Retina (tissue), 1 donor: ENCODE measurements at regions not wholly inside any gene's neighbourhood (a gene's known extent, or its start where the extent isn't known, plus 50 kb on each side); places are given as distances from the start of the nearest gene placed in this dataset.
"Not testable (repeated sequence)": the region's sequence is repeated elsewhere in the genome, so short reads cannot be mapped to it uniquely, and the experiment has no call there.

Experiments used
- DNase-seq: peaks from one replicate; pipeline ENCODE4 v3.0.0-alpha.2; 2016

- no peak for DNase-seq
Observed at GRCh38 chr2:146997488-146997887, 847.3 kb upstream of the ACVR2A start.

DNA sequence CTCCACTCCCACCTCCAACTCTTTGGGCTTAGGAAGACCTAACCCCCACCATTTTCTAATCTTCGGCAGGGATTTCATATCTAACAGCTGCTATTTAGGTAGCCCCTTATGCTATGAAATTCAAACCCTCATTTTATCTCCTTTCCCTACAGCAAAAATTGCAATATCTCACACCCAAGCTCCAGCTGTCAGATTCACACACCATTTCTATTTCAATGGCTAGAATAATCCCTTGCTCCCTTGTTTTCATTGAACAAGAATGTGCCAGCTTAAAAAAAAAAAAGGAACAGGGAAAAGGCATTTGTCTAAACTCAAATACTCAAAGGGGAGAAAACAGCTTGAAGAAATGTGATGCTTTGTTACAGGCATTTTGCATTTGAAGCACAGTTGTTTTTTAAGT lies 850.6 kb upstream of the ACVR2A start:
- DNase-seq, result no peak

- DNase-seq, result no peak
Observed at GRCh38 chr2:146992466-146992865, 852.4 kb upstream of the ACVR2A start.

DNA sequence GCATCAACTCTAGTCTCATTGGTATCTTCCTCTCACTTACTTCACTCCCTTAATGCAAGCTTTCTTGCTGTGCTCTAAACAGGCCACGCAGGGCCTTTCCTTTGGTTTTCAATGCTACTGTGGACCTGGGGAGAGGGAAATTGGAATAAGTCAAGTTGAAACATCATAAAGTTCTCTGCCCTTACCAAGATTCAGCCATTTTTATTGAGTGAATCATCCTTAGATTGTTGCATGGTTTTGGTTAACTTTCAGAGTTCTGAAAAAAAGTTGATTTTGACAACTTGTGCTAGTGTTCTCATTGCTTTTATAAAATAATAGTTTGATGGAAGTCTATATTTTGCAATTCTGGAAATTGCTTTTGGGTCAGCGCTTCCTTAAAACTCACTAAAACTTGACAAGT lies 852.8 kb upstream of the ACVR2A start:
- no peak for DNase-seq

GRCh38 chr2:146990311-146991054 lies 854.3 kb upstream of the ACVR2A start:
- DNase-seq, result no peak

DNA sequence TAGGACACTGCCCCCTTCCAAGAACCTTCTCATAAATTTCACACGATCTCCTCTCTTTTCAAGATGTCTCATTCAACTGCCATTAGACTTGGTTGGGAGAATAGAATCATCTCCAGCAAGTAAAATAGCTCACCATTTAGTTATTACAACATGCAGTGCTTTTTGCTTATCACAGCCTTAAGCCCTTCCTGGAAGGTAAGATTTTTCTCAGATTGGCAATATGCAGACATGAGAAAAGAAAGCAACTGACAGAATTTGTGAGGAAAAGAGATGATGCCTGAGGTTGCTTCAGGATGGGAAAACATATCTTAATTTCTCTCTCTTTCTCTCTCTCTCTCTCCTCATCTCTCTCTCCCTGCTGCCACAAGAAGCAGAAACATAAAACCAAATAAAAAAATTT lies 855.1 kb upstream of the ACVR2A start:
- no peak for DNase-seq

DNA sequence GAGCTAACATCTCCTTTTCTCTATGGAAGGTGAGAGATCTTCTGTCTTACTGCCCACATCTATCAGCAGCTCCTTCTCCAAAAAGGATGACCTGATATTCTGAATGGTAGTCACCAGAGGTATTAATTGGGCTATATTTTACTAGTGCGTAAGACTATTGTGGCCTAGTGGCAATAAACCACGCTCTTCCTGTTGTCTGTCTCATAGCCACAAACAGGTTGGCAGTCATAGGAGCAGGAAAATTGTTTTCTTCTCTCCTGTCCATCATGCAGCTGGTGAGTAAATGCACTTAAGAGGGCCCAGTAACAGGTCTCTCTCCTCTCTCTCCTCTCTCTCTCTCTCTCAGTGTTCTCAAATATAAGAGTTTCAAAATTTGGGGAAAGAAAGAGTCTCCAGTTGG lies 856.8 kb upstream of the ACVR2A start:
- DNase-seq, result no peak

- DNase-seq, result no peak
Observed at GRCh38 chr2:146986161-146986560, 858.7 kb upstream of the ACVR2A start.

DNA sequence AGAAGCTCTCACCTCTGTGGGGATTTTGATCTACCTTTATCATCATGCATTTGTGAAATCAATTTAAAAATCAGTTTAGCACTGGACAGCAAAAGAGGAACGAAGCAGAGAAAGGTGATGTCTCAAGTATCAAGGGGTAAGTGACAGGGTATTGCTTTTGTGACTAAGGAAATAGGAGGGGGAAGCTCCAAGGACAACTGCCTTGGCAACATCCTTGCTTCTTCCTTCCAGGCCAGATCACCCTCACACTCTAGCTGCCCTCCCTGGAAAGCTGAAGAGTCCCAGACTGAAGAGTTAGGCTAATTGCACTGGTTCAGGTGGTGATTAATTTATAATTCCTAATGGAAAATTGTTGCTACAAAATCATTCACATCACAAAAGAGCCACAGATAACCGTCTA lies 859.1 kb upstream of the ACVR2A start:
- DNase-seq, result no peak

DNA sequence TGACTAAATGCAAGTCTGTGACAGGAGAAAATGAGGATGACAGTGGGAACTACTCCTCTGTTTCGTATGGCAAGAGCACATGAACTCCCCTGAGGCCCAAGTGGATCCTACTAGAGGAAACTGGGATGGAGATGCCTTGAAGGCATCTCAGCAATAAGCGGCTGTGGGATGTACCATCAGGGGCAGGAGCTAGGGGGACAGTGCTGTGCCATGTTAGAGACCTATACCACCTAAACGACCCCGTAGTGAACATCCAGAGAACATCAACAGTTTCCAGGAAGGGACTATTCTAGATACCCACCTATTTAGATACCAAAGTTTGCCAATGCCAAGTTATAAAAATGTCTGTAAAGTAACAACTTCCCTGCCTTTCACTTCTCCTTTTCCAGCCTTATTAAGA lies 860.8 kb upstream of the ACVR2A start:
- DNase-seq, result no peak

DNA sequence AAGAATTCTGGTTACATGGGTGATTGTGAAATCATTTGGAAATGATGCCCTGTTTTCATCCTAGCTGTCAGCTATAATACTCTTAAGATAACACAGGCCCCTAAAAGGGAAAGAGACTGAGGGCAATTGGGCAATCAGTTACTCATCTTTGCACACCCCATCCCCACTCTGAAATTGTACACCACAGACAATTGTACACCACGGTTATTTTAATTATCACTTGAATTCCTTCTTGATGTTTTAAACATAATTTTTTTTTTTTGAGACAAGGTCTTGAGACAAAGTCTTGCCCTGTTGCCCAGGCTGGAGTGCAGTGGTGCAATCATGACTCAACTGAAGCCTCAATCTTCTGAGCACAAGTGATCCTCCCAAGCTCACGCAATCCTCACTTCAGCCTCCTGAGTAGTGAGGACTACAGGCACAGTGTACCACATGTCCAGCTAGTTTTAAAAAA lies 862.4 kb upstream of the ACVR2A start:
- no peak for DNase-seq

GRCh38 chr2:146981921-146982320 lies 862.9 kb upstream of the ACVR2A start:
- DNase-seq, result no peak

DNA sequence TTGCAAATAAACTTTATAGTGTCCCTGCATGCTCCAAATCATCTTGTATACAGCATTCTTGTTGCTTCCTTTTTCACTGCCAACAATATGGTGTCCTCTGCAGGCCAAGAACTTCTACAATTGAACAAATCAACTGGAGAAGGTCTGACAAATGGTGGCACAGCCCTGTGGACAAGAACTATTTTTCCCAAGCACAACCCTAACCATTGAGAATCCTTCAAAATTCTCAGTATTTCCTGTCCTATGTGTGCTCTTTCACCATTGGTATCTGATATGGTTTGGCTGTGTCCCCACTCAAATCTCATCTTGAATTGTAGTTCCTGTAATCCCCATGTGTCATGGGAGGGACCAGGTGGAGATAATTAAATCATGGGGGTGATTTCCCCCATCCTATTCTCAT lies 865.1 kb upstream of the ACVR2A start:
- no peak for DNase-seq

- DNase-seq, result no peak
Observed at GRCh38 chr2:146978577-146979555, 866.0 kb upstream of the ACVR2A start.

DNA sequence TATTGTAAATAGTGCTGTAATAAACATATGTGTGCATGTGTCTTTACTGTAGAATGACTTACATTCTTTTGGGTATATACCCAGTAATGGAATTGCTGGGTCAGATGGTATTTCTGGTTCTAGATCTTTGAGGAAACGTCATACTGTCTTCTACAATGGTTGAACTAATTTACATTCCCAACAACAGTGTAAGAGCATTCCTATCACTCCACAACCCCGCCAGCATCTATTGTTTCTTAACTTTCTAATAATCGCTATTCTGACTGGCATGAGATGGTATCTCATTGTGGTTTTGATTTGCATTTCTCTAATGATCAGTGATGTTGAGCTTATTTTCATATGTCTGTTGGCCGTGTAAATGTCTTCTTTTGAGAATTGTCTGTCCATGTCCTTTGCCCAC lies 873.8 kb upstream of the ACVR2A start:
- DNase-seq, result not testable (repeated sequence)

GRCh38 chr2:146969703-146970102 lies 875.1 kb upstream of the ACVR2A start:
- DNase-seq, result not testable (repeated sequence)

DNA sequence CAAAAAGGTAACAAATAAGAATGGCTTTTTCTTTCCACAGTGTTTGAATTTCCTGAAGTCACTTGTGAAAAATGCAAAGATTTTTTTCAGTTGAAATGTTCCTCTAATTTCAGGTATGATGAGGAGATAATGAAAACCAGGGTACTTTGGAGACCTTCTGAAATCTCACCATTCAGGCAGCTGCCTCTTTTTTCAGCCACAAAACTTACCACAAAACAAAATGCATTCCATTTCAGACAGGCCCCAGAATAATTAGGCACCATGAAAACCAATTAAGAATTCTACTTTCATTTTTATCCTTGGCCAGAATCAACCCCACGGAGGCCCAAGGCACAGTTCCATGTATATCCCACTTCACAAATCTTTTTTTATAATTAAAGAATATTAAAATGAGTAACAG lies 880.3 kb upstream of the ACVR2A start:
- DNase-seq, result no peak

DNA sequence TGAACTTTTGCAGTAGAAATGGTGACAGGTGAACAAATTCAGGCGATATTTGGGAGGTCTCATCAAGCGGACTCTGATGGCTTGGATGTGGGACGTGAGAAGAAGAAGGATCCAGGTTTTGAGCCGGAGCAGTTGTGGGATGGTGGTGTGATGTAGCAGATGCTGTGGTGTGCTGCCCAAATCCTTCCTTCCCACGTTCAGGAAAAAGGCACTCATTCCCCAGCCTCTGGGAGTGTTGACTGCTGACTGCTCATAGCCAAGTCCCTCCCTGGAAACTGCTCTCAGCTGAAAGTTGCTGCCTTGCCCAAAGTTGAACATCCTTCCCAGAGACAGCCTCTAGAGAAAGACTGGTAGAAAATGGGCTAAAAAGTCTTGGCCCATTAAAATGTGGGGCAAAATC lies 890.3 kb upstream of the ACVR2A start:
- DNase-seq, result no peak

DNA sequence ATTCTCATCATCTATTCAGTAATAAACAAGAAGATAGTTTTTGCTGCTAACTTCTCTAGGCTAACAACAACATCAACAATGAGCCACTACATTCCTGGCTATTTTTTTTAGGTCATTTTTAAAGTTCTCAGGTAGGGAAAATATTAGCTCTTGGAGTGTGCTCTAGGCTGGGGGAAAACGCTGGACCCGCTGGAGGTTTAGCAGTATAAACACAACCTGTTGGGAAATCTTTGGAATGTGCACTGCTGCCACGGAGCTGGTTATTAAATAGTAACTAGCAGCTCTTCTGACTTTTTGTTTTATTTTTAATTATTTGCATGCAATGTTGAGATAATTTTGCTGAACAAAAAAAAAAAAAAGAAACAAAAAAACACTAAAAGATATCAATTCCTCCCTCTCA lies 892.1 kb upstream of the ACVR2A start:
- no peak for DNase-seq

GRCh38 chr2:146950911-146951310 lies 893.9 kb upstream of the ACVR2A start:
- no peak for DNase-seq

- DNase-seq, result no peak
Observed at GRCh38 chr2:146950361-146950760, 894.5 kb upstream of the ACVR2A start.

- DNase-seq, result no peak
Observed at GRCh38 chr2:146949400-146949799, 895.4 kb upstream of the ACVR2A start.

- DNase-seq, result no peak
Observed at GRCh38 chr2:146944601-146945000, 900.2 kb upstream of the ACVR2A start.
